CD8-positive, alpha-beta memory T cell (primary cell): ENCODE measurements at regions not wholly inside any gene's neighbourhood (a gene's known extent, or its start where the extent isn't known, plus 50 kb on each side); places are given as distances from the start of the nearest gene placed in this dataset.

Source experiments
- CTCF ChIA-PET: fragments of 350-600 bp; sonication (Branson Sonifier 250); formaldehyde crosslinking; loops from one replicate; lab custom pipeline; 2021; ENCODE audit warnings: antibody characterized with exemption; lab: Charles Lee
- POLR2A ChIA-PET: fragments of 350-600 bp; sonication (Branson Sonifier 250); formaldehyde crosslinking; loops from one replicate; lab custom pipeline; 2021; ENCODE audit warnings: antibody characterized with exemption; lab: Charles Lee
- DNase-seq, 5 donors: peaks; one replicate each; pipeline versions ENCODE4 v3.0.0 to v3.0.0-alpha.2; 2020 to 2022; ENCODE audit warnings: mixed read lengths in 1 of 5
- H3K27ac ChIP-seq: one replicate; pipeline ENCODE4 v1.7.0; 2013; ENCODE audit warnings: low read depth, mild to moderate bottlenecking, low read length, moderate library complexity
- H3K27me3 ChIP-seq: 2 replicates; pipeline ENCODE4 v1.7.0; 2013; ENCODE audit warnings: low read length, mild to moderate bottlenecking; ENCODE audit not compliant: insufficient read depth, poor library complexity, severe bottlenecking
- H3K36me3 ChIP-seq: 2 replicates; pipeline ENCODE4 v1.7.0; 2013; ENCODE audit warnings: mild to moderate bottlenecking, low read length, moderate library complexity; ENCODE audit not compliant: insufficient read depth
- H3K4me1 ChIP-seq: 2 replicates; pipeline ENCODE4 v1.7.0; 2013; ENCODE audit warnings: mild to moderate bottlenecking, low read length, moderate library complexity; ENCODE audit not compliant: insufficient read depth
- H3K4me3 ChIP-seq: 2 replicates; pipeline ENCODE4 v1.7.0; 2013; ENCODE audit warnings: mild to moderate bottlenecking, low read length
- H3K9me3 ChIP-seq: 2 replicates; pipeline ENCODE4 v1.7.0; 2013; ENCODE audit warnings: mild to moderate bottlenecking, low read length
- H3K27ac Mint-ChIP-seq, 8 donors: one replicate each; pipeline ENCODE4 v1.8.0; 2020 to 2021; ENCODE audit warnings: mixed read lengths in 8 of 8, mild to moderate bottlenecking in 6 of 8, inconsistent platforms in 3 of 8, moderate library complexity in 3 of 8
- H3K27me3 Mint-ChIP-seq, 2 donors: one replicate each; pipeline ENCODE4 v1.8.0; 2020 to 2021; ENCODE audit warnings: mixed read lengths in 2 of 2, mild to moderate bottlenecking in 1 of 2, moderate library complexity in 1 of 2
- H3K36me3 Mint-ChIP-seq, 3 donors: one replicate each; pipeline ENCODE4 v1.8.0; 2020 to 2021; ENCODE audit warnings: mixed read lengths in 3 of 3, inconsistent platforms in 1 of 3, mild to moderate bottlenecking in 1 of 3
- H3K4me1 Mint-ChIP-seq, 3 donors: one replicate each; pipeline ENCODE4 v1.8.0; 2020 to 2021; ENCODE audit warnings: mixed read lengths in 3 of 3, inconsistent platforms in 1 of 3, mild to moderate bottlenecking in 1 of 3
- H3K4me3 Mint-ChIP-seq, 7 donors: one replicate each; pipeline ENCODE4 v1.8.0; 2020 to 2021; ENCODE audit warnings: mixed read lengths in 7 of 7, mild to moderate bottlenecking in 6 of 7, moderate library complexity in 4 of 7, inconsistent platforms in 2 of 7
- H3K9me3 Mint-ChIP-seq, 5 donors: one replicate each; pipeline ENCODE4 v1.8.0; 2020 to 2022; ENCODE audit warnings: mixed read lengths in 5 of 5, mild to moderate bottlenecking in 3 of 5, moderate library complexity in 2 of 5, inconsistent platforms in 1 of 5

DNA sequence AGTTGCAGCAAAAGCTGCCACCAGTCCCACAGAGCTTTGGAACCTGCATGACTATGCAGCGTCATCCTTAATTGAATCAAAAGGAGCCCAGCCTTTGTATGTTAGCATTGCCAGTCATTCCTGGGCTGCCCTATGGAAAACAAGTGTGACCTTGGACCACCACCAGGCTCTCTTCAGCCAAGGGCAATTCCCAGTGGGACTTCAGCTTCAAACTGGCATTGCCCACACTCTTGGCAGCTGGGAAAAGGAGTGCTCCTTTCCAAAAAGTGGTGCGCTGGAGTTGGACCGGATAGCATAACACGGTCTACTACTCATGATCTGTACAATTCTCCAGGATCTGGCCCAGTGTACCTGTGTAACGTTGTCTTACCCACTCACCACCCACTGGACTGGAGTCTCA is 259.5 kb downstream of the MREG start:
- Mint-ChIP-seq H3K4me3 (no peak overlapping the region), H3K9me3 (no peaks in the 10 kb centered on the region), H3K27me3 (peaks cover 7 to 11% of the 10 kb centered on the region in 2 donors), H3K36me3 (no peaks in the 10 kb centered on the region), H3K27ac (no peak overlapping the region), H3K4me1 (peaks cover 15 to 18% (median 17%) of the 10 kb centered on the region in 3 donors)
- CTCF ChIA-PET: no interaction called here
- Histone ChIP-seq H3K36me3 (no peaks in the 10 kb centered on the region), H3K4me3 (no peak overlapping the region), H3K9me3 (no peaks in the 10 kb centered on the region), H3K27me3 (no peaks in the 10 kb centered on the region), H3K4me1 (peaks cover 17% of the 10 kb centered on the region), H3K27ac (no peak overlapping the region)
- no peak for DNase-seq
- POLR2A ChIA-PET: no interaction called here

DNA sequence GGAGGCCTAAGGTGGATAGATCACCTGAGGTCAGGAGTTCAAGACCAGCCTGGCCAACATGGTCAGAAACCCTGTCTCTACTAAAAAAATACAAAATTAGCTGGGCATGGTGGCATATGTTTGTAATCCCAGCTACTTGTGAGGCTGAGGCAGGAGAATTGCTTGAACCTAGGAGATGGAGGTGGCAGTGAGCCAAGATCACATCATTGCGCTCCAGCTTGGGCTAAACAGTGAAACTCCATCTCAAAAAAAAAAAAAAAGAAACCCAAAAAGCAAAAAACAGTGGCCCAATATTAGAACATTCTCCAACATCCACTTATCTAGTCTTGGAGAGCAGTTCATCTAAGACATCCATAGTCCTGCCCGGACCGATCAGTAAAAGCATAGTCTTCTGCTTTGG is 260.4 kb downstream of the MREG start:
- peaks cover 15 to 18% (median 17%) of the 10 kb centered on the region in 3 donors for H3K4me1 Mint-ChIP-seq
- no peaks in the 10 kb centered on the region for H3K36me3 Mint-ChIP-seq
- H3K4me3 Mint-ChIP-seq: no peak overlapping the region
- CTCF ChIA-PET: no interaction called here
- peaks cover 7 to 11% of the 10 kb centered on the region in 2 donors for H3K27me3 Mint-ChIP-seq
- Histone ChIP-seq H3K27ac (no peak overlapping the region), H3K9me3 (no peaks in the 10 kb centered on the region), H3K36me3 (no peaks in the 10 kb centered on the region), H3K4me1 (peaks cover 17% of the 10 kb centered on the region), H3K27me3 (no peaks in the 10 kb centered on the region), H3K4me3 (no peak overlapping the region)
- no peak overlapping the region for H3K27ac Mint-ChIP-seq
- DNase-seq: no peak
- POLR2A ChIA-PET: no interaction called here
- no peaks in the 10 kb centered on the region for H3K9me3 Mint-ChIP-seq

GRCh38 chr2:215752436-215752835 is 260.9 kb downstream of the MREG start:
- ChIA-PET CTCF (no interaction called here), POLR2A (no interaction called here)
- H3K9me3 ChIP-seq: no peaks in the 10 kb centered on the region
- peaks cover 17% of the 10 kb centered on the region for H3K4me1 ChIP-seq
- Mint-ChIP-seq H3K27ac (no peak overlapping the region), H3K4me1 (peaks cover 15 to 18% (median 17%) of the 10 kb centered on the region in 3 donors), H3K36me3 (no peaks in the 10 kb centered on the region), H3K27me3 (peaks cover 7 to 11% of the 10 kb centered on the region in 2 donors), H3K4me3 (no peak overlapping the region), H3K9me3 (no peaks in the 10 kb centered on the region)
- no peak overlapping the region for H3K4me3 ChIP-seq
- H3K27me3 ChIP-seq: no peaks in the 10 kb centered on the region
- DNase-seq: no peak
- H3K36me3 ChIP-seq: no peaks in the 10 kb centered on the region
- H3K27ac ChIP-seq: no peak overlapping the region

DNA sequence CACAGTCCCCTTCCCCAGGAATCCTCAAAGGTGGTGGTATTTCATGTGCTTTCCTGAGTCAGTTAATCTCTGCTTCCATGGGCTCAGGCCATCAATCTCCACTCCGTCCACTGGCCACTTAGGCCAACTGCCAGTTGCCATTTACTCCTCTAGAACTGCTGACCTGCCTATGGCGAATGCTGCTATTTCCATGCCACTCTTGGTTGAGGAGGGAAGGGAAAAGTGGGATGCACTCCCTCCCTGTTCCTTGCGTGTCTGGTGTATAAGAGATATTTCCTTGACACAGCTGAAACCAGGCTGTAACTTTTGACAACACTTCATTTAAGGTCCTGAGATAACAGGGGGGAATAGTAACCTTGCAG is 261.5 kb downstream of the MREG start:
- Histone ChIP-seq H3K36me3 (no peaks in the 10 kb centered on the region), H3K4me3 (no peak overlapping the region), H3K9me3 (no peaks in the 10 kb centered on the region), H3K27me3 (no peaks in the 10 kb centered on the region), H3K27ac (no peak overlapping the region), H3K4me1 (peaks cover 17% of the 10 kb centered on the region)
- ChIA-PET POLR2A (no interaction called here), CTCF (no interaction called here)
- Mint-ChIP-seq H3K4me3 (no peak overlapping the region), H3K27me3 (peaks cover 7 to 11% of the 10 kb centered on the region in 2 donors), H3K4me1 (peaks cover 15 to 18% (median 17%) of the 10 kb centered on the region in 3 donors), H3K27ac (no peak overlapping the region), H3K9me3 (no peaks in the 10 kb centered on the region), H3K36me3 (no peaks in the 10 kb centered on the region)
- DNase-seq: no peak

DNA sequence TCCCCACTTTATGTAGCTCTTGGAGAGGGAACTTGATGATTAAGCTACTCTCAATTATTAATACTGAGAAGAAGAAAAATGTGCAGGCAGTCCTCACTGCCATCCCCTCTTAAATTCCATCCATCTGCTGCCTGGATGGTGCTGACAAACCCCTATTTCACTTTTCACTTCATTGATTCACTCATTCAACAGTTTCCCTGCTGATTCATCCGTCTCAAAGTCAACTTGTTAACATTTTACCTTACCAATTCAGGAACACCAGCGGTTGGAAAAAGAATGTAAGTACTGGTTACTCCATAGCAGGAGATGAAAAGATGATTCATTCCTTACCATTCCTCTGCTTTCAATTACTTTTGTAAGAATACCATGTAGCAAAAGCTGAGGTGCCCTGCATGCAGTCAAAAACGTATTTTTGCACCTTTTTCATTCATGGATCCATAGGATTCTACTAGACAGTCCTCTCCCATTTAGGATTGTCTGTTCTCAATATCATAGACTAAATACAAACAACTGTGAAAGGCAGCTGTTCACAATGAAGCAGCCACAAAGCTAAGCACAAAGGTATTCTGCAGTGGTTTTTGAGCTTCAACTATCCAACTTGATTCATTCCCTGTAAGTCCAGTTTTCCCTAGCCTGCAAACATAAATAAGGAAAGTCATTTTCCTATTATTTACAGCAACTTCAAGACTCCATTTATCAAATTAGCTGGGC is 262.0 kb downstream of the MREG start:
- ChIA-PET POLR2A (no interaction called here), CTCF (no interaction called here)
- H3K4me1 Mint-ChIP-seq: peaks cover 15 to 18% (median 17%) of the 10 kb centered on the region in 3 donors
- Histone ChIP-seq H3K27me3 (no peaks in the 10 kb centered on the region), H3K4me3 (no peak overlapping the region), H3K36me3 (no peaks in the 10 kb centered on the region), H3K27ac (no peak overlapping the region), H3K4me1 (peaks cover 17% of the 10 kb centered on the region), H3K9me3 (no peaks in the 10 kb centered on the region)
- H3K4me3 Mint-ChIP-seq: peak overlapping the region in 1 of 7 donors; percentile 9
- H3K9me3 Mint-ChIP-seq: no peaks in the 10 kb centered on the region
- no peak for DNase-seq
- H3K27me3 Mint-ChIP-seq: peaks cover 7 to 10% of the 10 kb centered on the region in 2 donors
- peak overlapping the region in 1 of 8 donors; percentile 0 for H3K27ac Mint-ChIP-seq
- H3K36me3 Mint-ChIP-seq: no peaks in the 10 kb centered on the region

- H3K9me3 ChIP-seq: no peaks in the 10 kb centered on the region
- no peaks in the 10 kb centered on the region for H3K9me3 Mint-ChIP-seq
- H3K27me3 Mint-ChIP-seq: peaks cover 5 to 7% of the 10 kb centered on the region in 2 donors
- CTCF ChIA-PET: no interaction called here
- no peak overlapping the region for H3K27ac Mint-ChIP-seq
- POLR2A ChIA-PET: no interaction called here
- peak overlapping the region in 1 of 7 donors; percentile 9 for H3K4me3 Mint-ChIP-seq
- no peak overlapping the region for H3K4me3 ChIP-seq
- no peak overlapping the region for H3K27ac ChIP-seq
- H3K36me3 ChIP-seq: no peaks in the 10 kb centered on the region
- peak in 2 of 5 donors; percentile 11 to 45 for DNase-seq
- peaks cover 17% of the 10 kb centered on the region for H3K4me1 ChIP-seq
- H3K4me1 Mint-ChIP-seq: peaks cover 15 to 18% (median 17%) of the 10 kb centered on the region in 3 donors
- no peaks in the 10 kb centered on the region for H3K36me3 Mint-ChIP-seq
- no peaks in the 10 kb centered on the region for H3K27me3 ChIP-seq
Measured at GRCh38 chr2:215750763-215751162, 262.6 kb downstream of the MREG start.

- Histone ChIP-seq H3K27ac (no peak overlapping the region), H3K9me3 (no peaks in the 10 kb centered on the region), H3K27me3 (no peaks in the 10 kb centered on the region), H3K4me1 (peaks cover 17% of the 10 kb centered on the region), H3K36me3 (no peaks in the 10 kb centered on the region), H3K4me3 (no peak overlapping the region)
- CTCF ChIA-PET: no interaction called here
- Mint-ChIP-seq H3K36me3 (no peaks in the 10 kb centered on the region), H3K9me3 (no peaks in the 10 kb centered on the region), H3K27me3 (peaks cover 10 to 11% of the 10 kb centered on the region in 2 donors), H3K27ac (no peak overlapping the region), H3K4me1 (peaks cover 15 to 18% (median 17%) of the 10 kb centered on the region in 3 donors), H3K4me3 (no peak overlapping the region)
- POLR2A ChIA-PET: no interaction called here
- no peak for DNase-seq
Measured at GRCh38 chr2:215749092-215749957, 264.0 kb downstream of the MREG start.

DNA sequence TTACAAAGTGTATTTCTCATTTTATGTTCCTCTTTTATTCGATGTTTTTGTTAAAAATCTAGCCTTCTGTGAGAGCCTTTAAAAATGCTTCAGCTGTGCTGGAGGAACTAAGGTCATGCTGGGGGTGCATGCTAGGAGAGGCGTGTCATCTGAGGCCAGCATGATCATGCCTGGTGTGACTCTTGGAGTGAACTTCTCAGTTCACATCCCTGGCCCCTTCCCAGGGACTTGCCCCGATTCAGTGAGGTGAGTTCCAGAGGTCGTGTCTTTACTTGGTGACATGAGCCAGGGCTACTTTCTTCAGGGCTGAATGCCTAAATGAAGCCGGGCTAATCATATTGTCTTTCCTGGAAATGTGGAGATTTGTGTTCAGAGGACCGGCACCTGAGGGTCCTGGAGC is 264.9 kb downstream of the MREG start:
- H3K36me3 Mint-ChIP-seq: no peaks in the 10 kb centered on the region
- no peak overlapping the region for H3K27ac ChIP-seq
- H3K9me3 ChIP-seq: no peaks in the 10 kb centered on the region
- POLR2A ChIA-PET: interaction anchor here (0.6 kb wide), 1 partner anchor 437 kb away, joined by 3 read pairs; the partner anchor contains the start of gene ATIC
- H3K4me3 ChIP-seq: no peak overlapping the region
- CTCF ChIA-PET: no interaction called here
- no peaks in the 10 kb centered on the region for H3K36me3 ChIP-seq
- peaks cover 17% of the 10 kb centered on the region for H3K4me1 ChIP-seq
- no peak overlapping the region for H3K27ac Mint-ChIP-seq
- DNase-seq: no peak
- H3K9me3 Mint-ChIP-seq: no peaks in the 10 kb centered on the region
- H3K27me3 Mint-ChIP-seq: peaks cover 7 to 11% of the 10 kb centered on the region in 2 donors
- no peaks in the 10 kb centered on the region for H3K27me3 ChIP-seq
- H3K4me3 Mint-ChIP-seq: no peak overlapping the region
- peaks cover 15 to 18% (median 17%) of the 10 kb centered on the region in 3 donors for H3K4me1 Mint-ChIP-seq
